NCI-H2227 (cell line): ENCODE measurements at regions not wholly inside any gene's neighbourhood (a gene's known extent, or its start where the extent isn't known, plus 50 kb on each side); places are given as distances from the start of the nearest gene placed in this dataset.
"Not testable (repeated sequence)": the region's sequence is repeated elsewhere in the genome, so short reads cannot be mapped to it uniquely, and the experiment has no call there.

Experiments
- DNase-seq: peaks from one replicate; lab custom pipeline; 2025; ENCODE audit not compliant: unreplicated experiment; lab: John Stamatoyannopoulos, UW

DNA sequence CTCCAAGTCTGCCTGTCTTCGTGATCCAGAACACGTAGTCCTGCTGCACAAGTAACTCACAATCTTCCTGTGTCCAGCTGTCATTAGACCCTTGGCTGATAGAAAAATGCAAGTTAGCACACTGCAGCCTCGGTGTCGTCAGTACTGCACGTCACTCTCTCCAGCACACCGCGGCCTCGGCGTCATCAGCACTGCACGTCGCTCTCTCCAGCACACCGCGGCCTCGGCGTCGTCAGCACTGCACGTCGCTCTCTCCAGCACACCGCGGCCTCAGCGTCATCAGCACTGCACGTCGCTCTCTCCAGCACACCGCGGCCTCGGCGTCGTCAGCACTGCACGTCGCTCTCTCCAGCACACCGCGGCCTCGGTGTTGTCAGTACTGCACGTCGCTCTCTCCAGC is 160.0 kb downstream of the FOXL1 start:
- not testable (repeated sequence) for DNase-seq

- no peak for DNase-seq
These were observed 160.8 kb downstream of the FOXL1 start for GRCh38 chr16:86739178-86739577.

- DNase-seq, result no peak
These were observed 161.5 kb downstream of the FOXL1 start for GRCh38 chr16:86739808-86740207.

- no peak for DNase-seq
These were observed 161.9 kb downstream of the FOXL1 start for GRCh38 chr16:86740298-86740697.

- no peak for DNase-seq
These were observed 162.8 kb downstream of the FOXL1 start for GRCh38 chr16:86740906-86741799.

GRCh38 chr16:86747761-86748160 is 169.4 kb downstream of the FOXL1 start:
- no peak for DNase-seq

GRCh38 chr16:86748652-86749051 is 170.3 kb downstream of the FOXL1 start:
- DNase-seq, result no peak

- no peak for DNase-seq
These were observed 173.0 kb downstream of the FOXL1 start for GRCh38 chr16:86751076-86752030.

- DNase-seq, result no peak
These were observed 174.3 kb downstream of the FOXL1 start for GRCh38 chr16:86752582-86753175.

GRCh38 chr16:86753399-86753798 is 175.1 kb downstream of the FOXL1 start:
- DNase-seq, result no peak

DNA sequence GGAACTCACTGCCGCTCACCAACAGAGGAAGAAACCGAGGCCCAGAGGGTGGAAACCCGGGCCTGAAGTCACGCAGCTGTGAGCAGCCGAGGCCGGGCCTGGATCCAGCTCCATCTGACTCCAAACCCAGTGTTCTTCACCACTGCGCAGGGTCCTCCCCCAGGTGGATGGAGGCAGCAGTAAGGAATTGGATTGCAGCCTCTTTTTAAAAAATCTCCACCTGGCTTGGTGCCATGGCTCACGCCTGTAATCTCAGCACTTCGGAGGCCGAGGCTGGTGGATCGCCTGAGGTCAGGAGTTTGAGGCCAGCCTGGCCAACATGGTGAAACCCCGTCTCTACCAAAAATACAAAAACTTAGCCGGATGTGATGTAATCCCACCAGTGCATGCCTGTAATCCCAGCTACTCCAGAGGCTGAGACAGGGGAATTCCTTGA is 177.2 kb downstream of the FOXL1 start:
- no peak for DNase-seq

GRCh38 chr16:86756882-86757703 is 178.7 kb downstream of the FOXL1 start:
- DNase-seq, result no peak

- no peak for DNase-seq
These were observed 179.3 kb downstream of the FOXL1 start for GRCh38 chr16:86757704-86758040.

DNA sequence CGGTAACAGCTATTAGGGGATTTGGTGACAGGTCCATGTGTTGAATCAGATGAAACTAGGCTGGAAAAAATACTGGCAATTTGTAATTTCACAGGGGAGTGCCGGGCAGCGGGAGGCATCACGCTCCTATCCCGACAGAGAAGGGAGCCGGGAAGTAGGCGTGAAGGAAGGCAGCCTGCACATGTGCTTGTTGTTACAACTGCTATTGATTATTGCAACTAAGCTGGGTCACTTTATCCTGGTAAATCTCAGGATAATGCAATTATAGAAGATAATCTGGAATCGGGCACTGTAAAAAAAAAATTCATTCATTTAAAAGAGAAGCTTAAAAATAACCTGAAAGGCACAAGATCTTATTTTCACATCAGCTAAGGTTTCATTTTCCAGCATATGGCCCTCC is 180.6 kb downstream of the FOXL1 start:
- no peak for DNase-seq

DNA sequence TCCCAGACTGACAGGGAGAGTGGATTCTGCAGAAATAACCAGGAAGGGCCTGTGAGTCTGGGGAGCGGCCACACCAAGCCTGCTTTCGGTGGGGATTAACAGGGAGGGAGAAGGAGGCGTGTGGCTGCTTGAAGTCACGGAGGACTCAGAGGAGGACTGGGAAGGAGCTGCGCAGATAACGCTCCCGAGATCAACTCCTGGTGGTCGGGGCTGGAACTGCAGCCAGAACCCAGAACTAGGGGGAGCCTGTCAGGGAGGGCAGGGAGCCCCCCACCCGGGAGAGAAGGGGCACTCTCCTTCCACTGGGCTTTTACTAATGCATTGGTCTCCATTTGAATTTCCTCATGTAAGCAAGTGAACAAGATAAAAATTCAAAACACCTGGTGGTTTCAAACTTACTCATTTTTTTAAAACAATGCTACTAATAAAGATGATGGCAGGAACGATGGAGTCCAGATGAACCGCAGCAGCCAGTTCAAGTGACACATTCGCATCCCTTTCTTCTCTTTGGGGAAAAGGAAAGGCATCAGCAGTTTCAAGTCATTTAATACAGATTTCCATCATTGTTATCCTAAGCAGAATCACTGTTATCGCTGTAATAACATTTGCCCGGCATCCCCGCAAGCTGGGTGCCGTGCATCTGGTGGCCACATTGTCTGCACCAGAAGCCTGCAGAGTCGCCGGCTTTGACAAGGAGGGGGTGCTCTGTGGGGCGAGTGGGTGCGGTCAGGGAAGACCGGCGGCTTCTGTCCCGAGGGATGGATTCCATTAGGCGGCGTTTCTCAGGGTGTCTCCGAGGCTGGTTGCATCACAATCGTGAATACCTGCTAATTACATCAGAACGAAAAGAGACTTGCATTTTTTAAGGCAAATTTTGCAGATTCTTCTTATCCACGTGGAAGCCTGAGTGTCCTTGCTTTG is 183.0 kb downstream of the FOXL1 start:
- peak; percentile 18 for DNase-seq

- no peak for DNase-seq
These were observed 183.7 kb downstream of the FOXL1 start for GRCh38 chr16:86762095-86762494.

DNA sequence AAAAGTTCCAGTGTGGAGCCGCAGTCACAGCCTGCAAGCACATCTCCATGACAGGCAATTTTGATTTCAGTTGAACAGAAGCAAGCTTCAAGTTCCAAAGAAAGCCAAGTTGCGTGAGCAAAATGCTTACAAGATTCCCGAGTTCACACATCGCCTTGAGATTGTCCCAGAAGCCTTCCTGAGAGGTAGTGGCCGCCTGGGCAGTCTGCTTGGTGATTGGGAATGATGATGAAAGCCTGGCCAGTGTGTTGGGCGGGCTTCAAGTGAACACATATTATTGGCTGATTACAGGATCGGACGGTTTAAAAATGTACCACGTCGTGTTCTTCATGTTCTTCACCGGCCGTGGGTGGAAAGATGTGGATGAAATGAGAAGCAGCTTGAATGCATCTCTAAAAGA is 185.5 kb downstream of the FOXL1 start:
- DNase-seq, result no peak

GRCh38 chr16:86764551-86764950 is 186.2 kb downstream of the FOXL1 start:
- no peak for DNase-seq

GRCh38 chr16:86765389-86766026 is 187.2 kb downstream of the FOXL1 start:
- DNase-seq, result no peak
